BE2C (cell line): ENCODE measurements at regions not wholly inside any gene's neighbourhood (a gene's known extent, or its start where the extent isn't known, plus 50 kb on each side); places are given as distances from the start of the nearest gene placed in this dataset.

Source experiments
- DNase-seq: peaks from one replicate; pipeline ENCODE4 v3.0.0-alpha.2; 2020
- H3K27me3 ChIP-seq: fragments of 250-450 bp; sonication (Bioruptor Pico); 2 replicates; pipeline ENCODE4 v1.5.1; 2020; ENCODE audit warnings: mild to moderate bottlenecking
- H3K36me3 ChIP-seq: fragments of 250-450 bp; sonication (Bioruptor Pico); 2 replicates; pipeline ENCODE4 v1.5.1; 2020; ENCODE audit warnings: mild to moderate bottlenecking
- H3K4me1 ChIP-seq: fragments of 250-450 bp; sonication (Bioruptor Pico); 2 replicates; pipeline ENCODE4 v1.5.1; 2020
- H3K4me3 ChIP-seq: 2 replicates; pipeline ENCODE4 v1.5.1; 2011; ENCODE audit warnings: low read depth, low read length
- H3K9me3 ChIP-seq: fragments of 250-450 bp; sonication (Bioruptor Pico); 2 replicates; pipeline ENCODE4 v1.5.1; 2020
- CTCF ChIP-seq: IDR thresholded peaks from 2 replicates; pipeline ENCODE4 v1.5.1; 2012; ENCODE audit warnings: mild to moderate bottlenecking, low read depth, low read length

GRCh38 chr13:109840201-109840892 is 54.0 kb upstream of the IRS2 start:
- no peak for DNase-seq
- H3K36me3 ChIP-seq = no peaks in the 10 kb centered on the region
- H3K4me3 ChIP-seq = no peak overlapping the region
- H3K4me1 ChIP-seq = no peaks in the 10 kb centered on the region
- H3K27me3 ChIP-seq = peaks cover 43% of the 10 kb centered on the region
- TF ChIP-seq CTCF = no peak
- H3K9me3 ChIP-seq = no peaks in the 10 kb centered on the region

- Histone ChIP-seq H3K4me1 (no peaks in the 10 kb centered on the region), H3K27me3 (peaks cover 35% of the 10 kb centered on the region), H3K4me3 (no peak overlapping the region), H3K9me3 (no peaks in the 10 kb centered on the region), H3K36me3 (no peaks in the 10 kb centered on the region)
- no peak for TF ChIP-seq CTCF
- no peak for DNase-seq
These were observed 50.5 kb upstream of the IRS2 start for GRCh38 chr13:109836629-109837607.
